Loucy (cell line): ENCODE measurements at regions not wholly inside any gene's neighbourhood (a gene's known extent, or its start where the extent isn't known, plus 50 kb on each side); places are given as distances from the start of the nearest gene placed in this dataset.

ENCODE experiments used
- EZH2phosphoT487 ChIP-seq: fragments of 200-600 bp; IDR thresholded peaks from 2 replicates; pipeline ENCODE4 v1.6.1; 2018; ENCODE audit warnings: antibody characterized with exemption, mild to moderate bottlenecking, moderate library complexity, borderline replicate concordance
- TF ChIP-seq, protein P1 (sequence below): fragments of 200-600 bp; sonication (generic); conservative IDR thresholded peaks from 2 replicates; pipeline ENCODE4 v1.5.1; 2014; ENCODE audit warnings: mild to moderate bottlenecking, antibody characterized with exemption, low read length

DNA sequence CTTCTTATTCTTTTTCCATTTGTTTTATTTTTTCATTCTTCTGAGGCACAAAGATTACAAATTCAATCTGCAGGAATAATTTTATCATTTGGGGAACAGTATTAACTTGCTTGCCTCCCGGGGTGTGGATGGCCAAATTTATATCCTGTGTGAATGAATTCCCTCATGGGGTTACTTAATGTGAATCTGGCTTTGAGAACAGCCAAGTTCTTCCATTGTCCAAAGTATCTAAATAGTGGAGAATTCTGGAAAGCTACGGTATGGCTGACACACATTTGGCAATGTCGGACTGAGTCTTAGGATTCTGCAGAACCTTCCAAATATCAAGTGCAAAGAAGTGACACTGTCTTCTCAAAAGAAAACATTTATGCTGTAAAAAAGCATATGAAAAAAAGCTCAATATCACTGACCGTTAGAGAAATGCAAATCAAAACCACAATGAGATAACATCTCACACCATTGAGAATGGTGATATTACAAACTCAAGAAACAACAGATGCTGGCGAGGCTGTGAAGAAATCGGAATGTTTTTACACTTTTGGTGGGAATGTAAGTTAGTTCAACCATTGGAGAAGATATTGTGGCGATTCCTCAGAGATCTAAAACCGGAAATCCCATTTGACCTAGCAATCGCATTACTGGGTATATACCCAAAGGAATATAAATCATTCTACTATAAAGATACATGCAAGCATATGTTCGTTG lies 620.2 kb downstream of the EFNB2 start:
- TF ChIP-seq, protein P1, sequence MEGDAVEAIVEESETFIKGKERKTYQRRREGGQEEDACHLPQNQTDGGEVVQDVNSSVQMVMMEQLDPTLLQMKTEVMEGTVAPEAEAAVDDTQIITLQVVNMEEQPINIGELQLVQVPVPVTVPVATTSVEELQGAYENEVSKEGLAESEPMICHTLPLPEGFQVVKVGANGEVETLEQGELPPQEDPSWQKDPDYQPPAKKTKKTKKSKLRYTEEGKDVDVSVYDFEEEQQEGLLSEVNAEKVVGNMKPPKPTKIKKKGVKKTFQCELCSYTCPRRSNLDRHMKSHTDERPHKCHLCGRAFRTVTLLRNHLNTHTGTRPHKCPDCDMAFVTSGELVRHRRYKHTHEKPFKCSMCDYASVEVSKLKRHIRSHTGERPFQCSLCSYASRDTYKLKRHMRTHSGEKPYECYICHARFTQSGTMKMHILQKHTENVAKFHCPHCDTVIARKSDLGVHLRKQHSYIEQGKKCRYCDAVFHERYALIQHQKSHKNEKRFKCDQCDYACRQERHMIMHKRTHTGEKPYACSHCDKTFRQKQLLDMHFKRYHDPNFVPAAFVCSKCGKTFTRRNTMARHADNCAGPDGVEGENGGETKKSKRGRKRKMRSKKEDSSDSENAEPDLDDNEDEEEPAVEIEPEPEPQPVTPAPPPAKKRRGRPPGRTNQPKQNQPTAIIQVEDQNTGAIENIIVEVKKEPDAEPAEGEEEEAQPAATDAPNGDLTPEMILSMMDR, result no peak
- TF ChIP-seq EZH2phosphoT487, result no peak
